Left lung (tissue), 4 donors: ENCODE measurements at regions not wholly inside any gene's neighbourhood (a gene's known extent, or its start where the extent isn't known, plus 50 kb on each side); places are given as distances from the start of the nearest gene placed in this dataset.

Experiments
- ATAC-seq: fragments of 200-7000 bp; cut with Tn5 transposase; one replicate; pipeline ENCODE4 v1.9.1; 2020; ENCODE audit warnings: moderate library complexity
- DNase-seq, 4 donors: peaks; one replicate each; pipeline ENCODE4 v3.0.0-alpha.2; 2013 to 2020
- H3K27ac ChIP-seq, 2 donors: fragments of 200-600 bp; sonication (generic) in 1 of 2; one replicate each; pipeline versions ENCODE4 v1.5.0 to v1.8.0; 2020 to 2021
- H3K27me3 ChIP-seq, 2 donors: fragments of 200-600 bp; sonication (generic) in 1 of 2; one replicate each; pipeline versions ENCODE4 v1.5.0 to v1.8.0; 2020 to 2021
- H3K36me3 ChIP-seq, 2 donors: fragments of 200-600 bp; sonication (generic) in 1 of 2; one replicate each; pipeline versions ENCODE4 v1.5.0 to v1.8.0; 2020 to 2021
- H3K4me1 ChIP-seq, 2 donors: fragments of 200-600 bp; one replicate each; pipeline ENCODE4 v1.8.0; 2021
- H3K4me3 ChIP-seq, 2 donors: fragments of 200-600 bp; sonication (generic) in 1 of 2; one replicate each; pipeline versions ENCODE4 v1.5.0 to v1.8.0; 2020 to 2021; ENCODE audit warnings: mild to moderate bottlenecking in 1 of 2
- H3K9me3 ChIP-seq, 2 donors: fragments of 200-600 bp; sonication (generic) in 1 of 2; one replicate each; pipeline versions ENCODE4 v1.5.0 to v1.8.0; 2020 to 2021
- intact Hi-C, 2 donors: fragments of 100-400 bp; cut with DNase I; formaldehyde crosslinking; loops; one replicate each; pipeline versions ENCODE4 v1.11.2 to v1.14.2; 2022
- TF ChIP-seq, protein P1 (sequence below), 2 donors: fragments of 200-600 bp; sonication (generic) in 1 of 2; IDR thresholded peaks; one replicate each; pipeline versions ENCODE4 v1.5.0 to v1.8.0; 2021; ENCODE audit warnings: antibody characterized with exemption in 2 of 2
- donor health status: DM: no; HTN: yes; CAD: no.
- donor health status: DM: no; HTN: no; CAD: no.

DNA sequence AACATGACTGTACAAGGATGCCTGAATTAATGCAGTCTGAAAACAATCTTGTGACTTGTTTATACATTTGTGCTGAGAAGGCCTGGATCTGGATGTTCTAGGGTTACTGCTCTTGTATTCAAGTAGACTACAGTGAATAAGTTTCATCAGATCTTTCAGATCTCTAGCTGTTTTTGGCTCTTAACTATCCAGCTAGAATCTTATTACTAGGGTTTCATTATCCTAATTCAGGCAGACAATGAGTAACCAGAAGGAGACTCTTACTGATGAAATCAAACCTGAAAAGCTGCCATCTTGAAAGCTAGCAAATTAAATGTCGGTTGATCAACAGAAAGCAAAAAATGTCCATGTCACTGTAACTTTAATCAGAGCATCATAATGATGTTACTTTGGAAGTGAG is 112.5 kb upstream of the KCNK2 start:
- intact Hi-C loops, result no loop called here
- no peak overlapping the region for H3K4me3 ChIP-seq
- H3K36me3 ChIP-seq, result no peaks in the 10 kb centered on the region
- H3K27me3 ChIP-seq, result no peaks in the 10 kb centered on the region
- TF ChIP-seq, protein P1, sequence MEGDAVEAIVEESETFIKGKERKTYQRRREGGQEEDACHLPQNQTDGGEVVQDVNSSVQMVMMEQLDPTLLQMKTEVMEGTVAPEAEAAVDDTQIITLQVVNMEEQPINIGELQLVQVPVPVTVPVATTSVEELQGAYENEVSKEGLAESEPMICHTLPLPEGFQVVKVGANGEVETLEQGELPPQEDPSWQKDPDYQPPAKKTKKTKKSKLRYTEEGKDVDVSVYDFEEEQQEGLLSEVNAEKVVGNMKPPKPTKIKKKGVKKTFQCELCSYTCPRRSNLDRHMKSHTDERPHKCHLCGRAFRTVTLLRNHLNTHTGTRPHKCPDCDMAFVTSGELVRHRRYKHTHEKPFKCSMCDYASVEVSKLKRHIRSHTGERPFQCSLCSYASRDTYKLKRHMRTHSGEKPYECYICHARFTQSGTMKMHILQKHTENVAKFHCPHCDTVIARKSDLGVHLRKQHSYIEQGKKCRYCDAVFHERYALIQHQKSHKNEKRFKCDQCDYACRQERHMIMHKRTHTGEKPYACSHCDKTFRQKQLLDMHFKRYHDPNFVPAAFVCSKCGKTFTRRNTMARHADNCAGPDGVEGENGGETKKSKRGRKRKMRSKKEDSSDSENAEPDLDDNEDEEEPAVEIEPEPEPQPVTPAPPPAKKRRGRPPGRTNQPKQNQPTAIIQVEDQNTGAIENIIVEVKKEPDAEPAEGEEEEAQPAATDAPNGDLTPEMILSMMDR (IDR thresholded peaks at IDR 0.05), result no peak
- no peak overlapping the region for H3K27ac ChIP-seq
- ATAC-seq (no peak), DNase-seq (no peak)
- H3K4me1 ChIP-seq, result no peaks in the 10 kb centered on the region
- no peaks in the 10 kb centered on the region for H3K9me3 ChIP-seq

DNA sequence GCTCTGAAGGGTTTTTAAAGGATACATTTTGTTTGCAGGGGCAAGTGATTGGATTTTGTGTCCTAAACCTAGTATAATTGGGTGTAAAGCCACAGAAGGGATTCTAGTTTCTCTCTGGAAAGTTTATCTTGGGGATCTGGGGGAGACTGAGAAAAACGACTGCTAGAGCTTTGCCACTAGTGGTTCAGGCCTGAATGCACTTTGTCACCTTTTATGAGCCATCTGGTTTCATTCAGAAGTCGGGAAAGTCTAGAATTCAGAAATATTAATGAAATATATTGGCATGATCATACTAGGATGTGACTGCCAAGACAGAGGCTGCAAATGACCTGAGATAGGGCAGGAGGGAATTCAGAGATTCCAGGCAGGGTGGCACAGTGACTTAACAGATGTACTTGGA is 111.5 kb upstream of the KCNK2 start:
- intact Hi-C loops, result no loop called here
- no peak for DNase-seq
- no peak for ATAC-seq
- H3K27ac ChIP-seq, result no peak overlapping the region
- H3K27me3 ChIP-seq, result no peaks in the 10 kb centered on the region
- TF ChIP-seq, protein P1 (IDR thresholded peaks at IDR 0.05), result no peak
- H3K4me3 ChIP-seq, result no peak overlapping the region
- no peaks in the 10 kb centered on the region for H3K4me1 ChIP-seq
- no peaks in the 10 kb centered on the region for H3K9me3 ChIP-seq
- H3K36me3 ChIP-seq, result no peaks in the 10 kb centered on the region

DNA sequence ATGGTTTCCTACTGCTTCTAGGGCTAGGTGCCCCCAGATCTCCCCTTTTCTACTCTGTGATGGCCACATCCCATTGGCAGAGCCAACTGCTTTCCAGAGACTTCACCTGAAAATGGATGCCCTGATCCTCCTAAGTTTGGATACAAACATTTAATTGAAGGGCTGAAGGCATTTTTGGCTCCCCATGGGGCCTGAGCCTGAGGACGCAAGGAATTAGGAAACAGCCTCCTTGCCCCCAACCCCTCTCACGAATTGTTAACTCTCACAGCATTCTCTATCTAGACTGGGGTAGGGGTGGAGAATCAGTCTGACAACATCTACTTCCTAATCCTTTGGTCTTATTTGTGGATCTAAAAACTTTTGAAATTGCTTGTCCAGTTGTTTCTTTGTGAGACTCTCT is 108.5 kb upstream of the KCNK2 start:
- Histone ChIP-seq H3K36me3 (no peaks in the 10 kb centered on the region), H3K9me3 (no peaks in the 10 kb centered on the region), H3K27me3 (no peaks in the 10 kb centered on the region), H3K4me3 (no peak overlapping the region), H3K4me1 (no peaks in the 10 kb centered on the region), H3K27ac (no peak overlapping the region)
- DNase-seq (no peak), ATAC-seq (no peak)
- intact Hi-C loops, result no loop called here
- TF ChIP-seq, protein P1 (IDR thresholded peaks at IDR 0.05), result no peak

DNA sequence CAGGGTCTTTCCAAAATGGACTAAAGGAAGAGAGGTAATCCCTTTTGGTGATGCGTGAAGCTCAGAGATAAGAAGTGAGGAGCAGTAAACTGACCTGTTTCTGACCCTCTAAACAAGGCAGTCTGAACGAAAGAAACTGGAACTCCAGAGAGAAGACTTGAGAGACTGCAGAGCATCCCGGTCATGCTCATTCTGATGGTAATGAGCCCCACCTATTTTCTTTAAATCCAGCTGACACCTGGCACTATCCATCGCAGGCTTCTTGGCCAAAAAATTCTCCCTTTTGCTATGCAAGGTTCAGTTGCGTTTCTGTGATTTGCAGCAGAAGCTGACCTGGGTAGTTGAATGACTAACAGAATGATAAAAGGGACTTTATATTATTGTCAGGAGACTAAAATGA is 105.9 kb upstream of the KCNK2 start:
- Histone ChIP-seq H3K27ac (no peak overlapping the region), H3K36me3 (no peaks in the 10 kb centered on the region), H3K4me1 (no peaks in the 10 kb centered on the region), H3K9me3 (no peaks in the 10 kb centered on the region), H3K4me3 (no peak overlapping the region), H3K27me3 (no peaks in the 10 kb centered on the region)
- TF ChIP-seq, protein P1 (IDR thresholded peaks at IDR 0.05), result no peak
- DNase-seq, result no peak
- intact Hi-C loops, result no loop called here
- no peak for ATAC-seq

DNA sequence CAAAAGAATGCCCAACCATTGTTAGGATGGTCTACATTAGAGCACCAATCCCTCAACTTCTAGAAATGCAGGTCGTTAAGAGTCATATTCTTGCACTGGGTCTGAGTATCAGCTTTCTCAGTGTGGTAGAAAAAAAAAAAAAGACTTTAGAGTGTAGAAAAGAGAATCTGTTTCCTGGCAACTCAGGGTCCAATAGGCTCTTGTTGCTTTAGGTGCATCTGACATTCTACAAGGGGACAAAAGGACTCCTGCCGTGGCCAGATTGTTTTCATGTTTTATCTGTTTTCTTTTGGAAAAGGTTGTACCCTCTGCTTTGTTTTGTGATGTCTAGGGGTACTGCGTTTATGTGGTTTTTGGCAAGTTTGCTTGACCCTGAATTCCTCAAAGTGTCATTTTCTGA is 105.4 kb upstream of the KCNK2 start:
- H3K9me3 ChIP-seq, result no peaks in the 10 kb centered on the region
- no peaks in the 10 kb centered on the region for H3K4me1 ChIP-seq
- no peaks in the 10 kb centered on the region for H3K36me3 ChIP-seq
- H3K27me3 ChIP-seq, result no peaks in the 10 kb centered on the region
- no peak for DNase-seq
- TF ChIP-seq, protein P1 (IDR thresholded peaks at IDR 0.05), result no peak
- ATAC-seq, result no peak
- H3K27ac ChIP-seq, result no peak overlapping the region
- intact Hi-C loops, result no loop called here
- no peak overlapping the region for H3K4me3 ChIP-seq
